ENCODE measurements at regions not wholly inside any gene's neighbourhood (a gene's known extent, or its start where the extent isn't known, plus 50 kb on each side); places are given as distances from the start of the nearest gene placed in this dataset.

DNA sequence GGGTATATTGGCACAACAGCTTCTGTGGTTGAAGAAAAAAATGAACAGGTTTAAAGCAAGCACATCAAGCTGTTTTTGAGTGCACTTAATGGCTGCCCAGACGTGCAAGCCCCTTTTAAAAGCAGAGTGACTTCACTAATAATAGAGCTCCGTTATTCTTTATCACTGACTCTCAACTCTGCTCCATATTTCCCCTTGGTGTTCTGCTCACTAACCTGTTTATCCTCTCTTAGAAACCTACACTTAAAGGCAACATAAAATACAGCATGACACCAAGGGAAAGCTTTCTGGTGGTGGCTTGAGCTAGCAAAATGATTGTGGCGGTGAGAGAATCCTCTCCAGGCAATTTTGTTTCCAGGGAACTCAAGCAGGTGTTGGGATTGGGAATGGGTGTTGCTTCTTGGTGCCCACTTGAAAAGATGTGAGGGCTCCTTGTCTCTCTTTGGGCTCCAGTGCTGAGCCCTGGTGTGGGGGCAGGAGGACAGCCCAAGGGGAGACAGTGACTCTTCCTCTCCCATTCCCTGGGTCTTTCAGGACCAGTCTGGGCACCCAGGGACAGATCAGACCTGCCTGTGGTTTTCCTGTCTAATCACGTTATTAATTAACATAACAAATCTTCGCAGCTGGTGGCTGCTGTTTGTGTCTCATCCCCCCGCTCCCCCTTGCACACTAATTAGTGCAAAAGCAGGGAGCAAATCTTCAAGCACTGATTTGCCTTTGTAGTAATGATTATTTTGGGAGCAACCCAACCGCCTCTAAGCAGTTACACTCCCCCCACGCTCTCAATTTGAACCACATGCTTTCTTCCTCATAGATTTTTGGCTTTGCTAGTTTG is 289.4 kb upstream of the CXCR4 start:
- TF ChIP-seq POLR2AphosphoS5 (IDR thresholded peaks at IDR 0.05) (no peak), EP300 (IDR thresholded peaks at IDR 0.05) (no peak)
- TF ChIP-seq, protein P1, sequence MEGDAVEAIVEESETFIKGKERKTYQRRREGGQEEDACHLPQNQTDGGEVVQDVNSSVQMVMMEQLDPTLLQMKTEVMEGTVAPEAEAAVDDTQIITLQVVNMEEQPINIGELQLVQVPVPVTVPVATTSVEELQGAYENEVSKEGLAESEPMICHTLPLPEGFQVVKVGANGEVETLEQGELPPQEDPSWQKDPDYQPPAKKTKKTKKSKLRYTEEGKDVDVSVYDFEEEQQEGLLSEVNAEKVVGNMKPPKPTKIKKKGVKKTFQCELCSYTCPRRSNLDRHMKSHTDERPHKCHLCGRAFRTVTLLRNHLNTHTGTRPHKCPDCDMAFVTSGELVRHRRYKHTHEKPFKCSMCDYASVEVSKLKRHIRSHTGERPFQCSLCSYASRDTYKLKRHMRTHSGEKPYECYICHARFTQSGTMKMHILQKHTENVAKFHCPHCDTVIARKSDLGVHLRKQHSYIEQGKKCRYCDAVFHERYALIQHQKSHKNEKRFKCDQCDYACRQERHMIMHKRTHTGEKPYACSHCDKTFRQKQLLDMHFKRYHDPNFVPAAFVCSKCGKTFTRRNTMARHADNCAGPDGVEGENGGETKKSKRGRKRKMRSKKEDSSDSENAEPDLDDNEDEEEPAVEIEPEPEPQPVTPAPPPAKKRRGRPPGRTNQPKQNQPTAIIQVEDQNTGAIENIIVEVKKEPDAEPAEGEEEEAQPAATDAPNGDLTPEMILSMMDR (IDR thresholded peaks at IDR 0.05): no peak
